GM21526 (cell line): ENCODE measurements at regions not wholly inside any gene's neighbourhood (a gene's known extent, or its start where the extent isn't known, plus 50 kb on each side); places are given as distances from the start of the nearest gene placed in this dataset.
"Not testable (repeated sequence)": the region's sequence is repeated elsewhere in the genome, so short reads cannot be mapped to it uniquely, and the experiment has no call there.

Experiments used
- ATAC-seq: cut with Tn5 transposase; IDR thresholded peaks from one replicate; pipeline ENCODE4 v1.9.1; 2021; ENCODE audit warnings: moderate library complexity; ENCODE audit not compliant: unreplicated experiment, low FRiP score

- ATAC-seq, result no peak
Observed at GRCh38 chr9:7489036-7489435, 310.5 kb downstream of the DMAC1 start.

- not testable (repeated sequence) for ATAC-seq
Observed at GRCh38 chr9:7484014-7484413, 315.6 kb downstream of the DMAC1 start.

DNA sequence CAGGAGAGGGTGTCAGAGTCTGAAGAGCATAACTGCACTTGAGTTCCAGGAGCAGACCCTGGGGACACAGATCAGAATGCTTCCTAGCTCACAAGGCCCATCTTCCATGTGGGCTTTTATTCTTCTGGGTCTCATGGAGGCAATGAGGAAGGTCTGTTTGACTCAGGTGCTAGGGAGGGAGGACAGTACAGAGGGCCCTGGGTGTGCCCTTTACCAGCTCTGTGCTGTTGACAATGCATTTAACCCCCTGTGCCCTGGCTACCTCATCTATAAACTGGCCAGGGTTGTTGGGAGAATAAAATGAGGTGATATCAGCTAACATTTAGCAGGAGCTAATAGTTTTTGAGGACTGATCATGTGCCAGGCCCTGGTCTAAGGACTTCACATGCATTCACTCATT, 318.0 kb downstream of the DMAC1 start:
- ATAC-seq, result no peak

DNA sequence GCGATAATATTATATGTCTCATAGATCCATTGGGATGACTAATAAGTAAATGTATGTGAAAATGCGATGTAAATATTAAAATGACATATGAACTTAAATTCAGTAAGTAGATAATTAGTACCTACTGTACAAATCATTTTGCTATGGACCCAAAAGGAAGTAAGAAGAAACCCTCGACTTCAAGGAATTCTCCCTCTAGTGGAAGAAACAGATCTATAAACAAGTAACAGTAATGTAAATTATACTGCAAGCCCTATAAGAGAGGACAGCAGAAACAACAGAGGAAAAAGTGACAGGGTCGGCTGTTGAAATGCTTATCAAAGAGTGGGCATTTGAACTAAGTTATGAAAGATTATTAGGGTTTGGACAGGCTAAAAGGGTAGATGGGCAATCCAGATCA, 320.3 kb downstream of the DMAC1 start:
- no peak for ATAC-seq

DNA sequence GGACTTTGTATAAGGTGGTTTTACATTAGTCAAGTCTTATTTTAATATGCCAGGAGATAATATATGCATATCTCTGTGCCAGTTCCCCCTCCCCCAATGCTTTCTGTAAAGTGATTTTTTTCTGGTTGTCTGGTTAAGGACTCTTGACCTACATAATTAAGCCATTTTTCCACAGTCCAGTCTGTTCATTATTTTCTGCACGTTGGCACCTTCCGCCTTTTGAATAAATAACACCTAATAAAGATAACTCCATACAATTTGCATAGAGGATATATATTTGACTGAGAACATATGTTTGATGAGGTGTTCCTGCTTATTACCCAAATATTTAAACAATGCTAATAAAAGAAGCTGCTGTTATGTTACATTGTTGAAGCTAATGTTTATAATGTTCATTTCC, 320.9 kb downstream of the DMAC1 start:
- no peak for ATAC-seq

DNA sequence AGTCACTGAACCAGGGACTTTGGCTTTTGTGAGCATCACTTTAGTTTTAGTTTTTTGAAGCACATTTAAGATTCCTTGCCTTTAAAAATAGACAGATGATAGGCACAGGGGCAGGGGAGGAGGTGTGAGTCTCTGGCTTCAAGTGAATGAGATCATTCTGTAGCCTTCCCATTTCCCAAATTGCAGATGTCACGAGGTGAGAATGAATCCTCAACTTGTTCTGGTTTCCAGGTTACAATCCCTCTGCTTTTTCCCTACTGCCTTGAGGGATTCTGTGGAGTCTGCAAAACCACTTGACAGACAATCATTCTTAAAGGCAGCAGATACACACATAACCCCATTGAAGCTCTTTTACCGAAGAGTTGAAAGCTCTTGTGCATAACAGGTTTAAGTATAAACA, 332.4 kb downstream of the DMAC1 start:
- no peak for ATAC-seq

DNA sequence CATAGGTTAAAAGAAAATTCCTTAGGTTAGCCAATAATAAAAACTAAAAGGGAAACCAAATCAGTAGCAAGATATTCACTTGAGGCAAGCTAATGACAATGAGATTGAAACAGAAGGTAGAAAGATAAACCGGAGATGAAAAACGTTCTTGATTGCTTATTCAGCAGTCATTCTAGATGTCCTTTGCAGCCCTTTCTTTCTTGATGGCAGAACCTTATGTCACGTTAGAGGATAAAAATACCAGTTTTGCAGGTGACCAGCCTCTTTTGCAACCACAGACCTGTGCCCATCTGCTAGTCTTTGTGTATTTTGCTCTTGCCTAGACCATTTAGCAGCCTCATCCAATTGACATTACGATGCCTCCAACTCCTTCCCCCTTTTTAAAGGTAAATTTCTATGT, 337.8 kb downstream of the DMAC1 start:
- no peak for ATAC-seq

DNA sequence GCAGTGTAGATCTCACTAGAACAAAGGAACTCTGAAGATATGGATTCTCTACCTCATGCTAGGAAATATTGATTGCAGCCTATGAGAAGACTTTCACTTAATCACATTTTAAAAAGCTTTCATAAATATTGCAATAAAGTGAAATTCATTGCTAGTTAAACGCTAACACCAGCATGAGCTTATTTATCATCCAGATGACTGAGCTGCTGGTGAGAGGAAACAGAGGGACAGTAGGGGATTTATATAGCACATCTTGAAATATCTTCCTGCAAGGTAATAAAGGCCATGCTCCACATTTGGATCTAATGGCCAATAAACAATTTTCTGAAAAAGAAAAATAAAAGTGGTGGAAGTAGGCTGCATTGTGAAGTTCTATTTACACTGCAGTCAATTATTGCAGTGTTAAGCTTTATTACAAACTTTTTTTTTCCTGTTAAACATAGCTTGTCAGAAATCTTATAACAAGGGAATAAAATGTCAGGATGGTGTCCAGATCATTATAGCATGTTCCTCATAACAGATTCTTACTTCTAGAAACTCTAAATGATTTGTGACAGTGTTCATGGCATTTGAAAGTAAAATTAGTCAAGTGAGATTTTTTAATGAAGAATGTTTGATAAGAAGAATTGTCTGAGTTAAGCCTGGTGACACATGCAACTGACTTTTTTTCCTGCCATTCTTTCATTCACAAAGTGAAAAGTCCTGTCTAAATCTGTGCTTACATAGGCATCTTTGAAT, 342.6 kb downstream of the DMAC1 start:
- ATAC-seq, result no peak

DNA sequence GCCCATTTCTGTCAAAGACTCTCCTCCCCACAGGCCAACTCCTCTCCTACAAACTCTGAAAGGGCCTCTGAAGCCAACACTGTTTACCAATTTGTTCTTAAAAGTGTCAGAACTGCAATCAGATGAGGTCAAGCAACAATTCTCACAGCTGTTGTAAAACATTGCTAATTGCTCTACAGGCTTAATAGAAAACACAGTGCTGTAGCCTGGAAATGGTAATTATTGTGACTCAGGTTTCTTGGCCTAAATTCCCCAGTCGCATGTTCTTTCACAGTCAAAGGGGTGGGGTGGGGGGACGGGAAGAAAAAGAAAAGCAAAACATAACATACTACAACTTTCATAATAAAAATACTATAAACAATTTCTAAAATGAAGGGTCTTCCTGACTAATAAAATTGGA, 343.2 kb downstream of the DMAC1 start:
- no peak for ATAC-seq

DNA sequence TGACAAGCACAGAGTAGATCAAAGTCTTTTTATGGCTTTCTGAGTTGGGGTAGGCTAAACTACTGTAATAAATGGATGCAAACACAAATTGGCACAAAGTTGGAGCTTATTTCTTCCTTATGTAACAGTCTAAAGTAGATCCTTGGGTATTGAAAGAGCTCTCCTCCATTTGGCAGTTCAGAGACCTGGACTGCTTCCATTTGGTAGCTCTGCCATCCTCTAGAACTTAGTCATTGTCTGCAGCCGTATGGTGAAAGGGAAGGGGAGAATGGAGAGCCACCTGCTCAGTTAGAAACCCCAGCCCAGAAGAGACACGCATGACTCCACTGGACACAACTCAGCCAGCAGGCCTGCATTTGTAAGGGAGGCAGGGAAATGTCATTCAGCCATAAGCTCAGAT, 345.0 kb downstream of the DMAC1 start:
- no peak for ATAC-seq

- ATAC-seq, result no peak
Observed at GRCh38 chr9:7452378-7452777, 347.2 kb downstream of the DMAC1 start.

- ATAC-seq, result no peak
Observed at GRCh38 chr9:7451062-7451461, 348.5 kb downstream of the DMAC1 start.

DNA sequence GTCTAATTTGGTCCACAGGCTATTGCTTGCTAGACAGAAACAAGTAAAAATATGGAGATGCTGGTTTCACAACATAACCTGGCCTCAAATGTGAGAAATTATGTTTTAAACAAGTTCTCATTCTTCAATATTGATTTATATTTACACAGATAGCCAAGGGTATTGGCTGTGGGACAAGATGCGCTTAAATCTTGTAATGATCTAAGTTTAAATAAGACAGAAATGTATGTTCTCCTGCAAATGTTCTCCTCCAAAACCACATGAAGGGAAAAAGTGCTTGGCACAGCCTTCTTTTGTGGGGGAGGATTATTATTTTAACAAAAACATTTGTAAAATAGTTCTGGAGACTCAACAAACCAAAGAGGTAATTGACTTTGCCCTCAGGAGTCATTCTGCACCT, 356.0 kb downstream of the DMAC1 start:
- no peak for ATAC-seq

DNA sequence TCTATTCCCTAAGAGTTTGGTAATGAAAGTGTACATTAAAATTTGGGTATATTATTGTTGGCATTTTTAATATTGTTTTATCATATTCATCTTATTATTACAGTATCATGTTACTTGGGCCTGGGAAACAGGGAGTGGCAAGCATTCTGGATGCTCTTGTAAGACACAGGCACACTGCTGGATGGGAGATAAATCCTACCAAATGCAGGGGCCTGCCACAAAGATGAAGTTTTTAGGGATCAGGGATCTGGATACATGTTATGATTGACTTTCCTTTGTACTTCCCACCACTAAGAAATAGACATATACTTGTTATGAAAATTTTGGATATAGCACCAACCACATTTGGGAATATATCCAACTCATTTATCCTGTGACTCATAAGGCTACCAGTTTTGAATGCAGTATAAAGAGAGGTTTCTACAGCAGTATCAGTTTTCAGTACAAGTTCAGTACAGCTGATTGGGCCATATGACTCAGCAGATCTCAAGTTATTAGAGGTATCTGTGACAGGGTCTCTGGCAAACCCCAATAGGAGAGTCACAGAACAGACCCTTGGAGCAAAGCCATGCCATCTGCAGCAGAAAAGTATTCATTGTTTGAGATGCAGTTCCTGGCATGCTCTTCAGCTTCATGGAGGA, 360.1 kb downstream of the DMAC1 start:
- ATAC-seq, result no peak

GRCh38 chr9:7436754-7437153, 362.8 kb downstream of the DMAC1 start:
- no peak for ATAC-seq

DNA sequence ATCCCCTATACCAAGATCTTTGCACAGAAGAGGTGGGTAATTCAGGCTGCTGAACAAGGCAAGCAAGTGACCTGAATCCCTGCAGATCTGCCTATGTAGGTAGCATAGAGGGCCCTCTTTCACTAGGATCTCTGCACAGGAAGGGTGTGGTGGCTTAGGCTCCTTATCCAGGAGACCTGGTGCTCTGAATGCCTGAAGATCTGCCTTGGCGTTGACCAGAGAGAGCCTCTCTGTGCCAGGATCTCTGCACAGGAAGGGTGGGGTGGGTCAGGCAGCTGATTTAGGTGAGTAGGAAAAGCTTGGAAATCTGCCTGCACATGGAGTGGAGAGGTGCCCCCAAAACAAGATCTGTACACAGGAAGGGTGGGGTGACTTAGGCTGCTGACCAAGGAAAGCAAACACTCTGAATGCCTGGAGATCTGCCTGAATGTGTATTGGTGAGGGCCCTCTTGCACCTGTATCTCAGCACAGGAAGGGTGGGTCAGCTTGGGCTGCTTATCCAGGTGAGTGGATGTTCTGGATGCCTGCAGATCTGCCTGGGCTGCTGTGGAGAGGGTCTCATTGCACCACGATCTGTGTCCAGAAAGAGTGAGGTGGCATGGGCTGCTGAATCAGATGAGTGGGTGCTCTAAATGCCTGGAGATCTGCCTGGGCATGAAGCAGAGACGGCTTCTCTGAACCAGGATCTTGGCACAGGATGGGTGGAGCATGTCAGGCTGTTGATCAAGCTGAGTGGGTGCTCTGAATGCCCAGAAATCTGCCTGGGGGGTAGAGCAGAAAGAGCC, 365.9 kb downstream of the DMAC1 start:
- ATAC-seq, result no peak

DNA sequence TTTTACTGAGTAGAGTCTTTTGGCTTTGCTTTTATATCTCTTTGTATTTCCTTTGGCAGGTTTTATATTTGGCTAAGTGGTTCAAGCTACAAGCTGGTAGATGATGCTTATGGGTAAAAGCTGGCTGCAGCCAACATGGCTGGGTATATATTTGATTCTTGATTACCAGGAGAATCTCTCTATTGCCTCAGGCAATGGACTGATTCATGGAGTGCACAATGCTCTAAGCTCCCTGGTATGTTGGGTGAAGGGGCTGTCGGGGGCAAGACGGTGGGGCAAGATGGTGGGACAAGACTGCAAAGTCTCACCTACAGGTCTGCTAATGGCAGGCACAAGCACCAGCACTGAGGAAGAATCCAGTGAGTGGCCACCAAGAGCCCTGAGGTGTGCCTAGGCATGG, 366.6 kb downstream of the DMAC1 start:
- ATAC-seq, result no peak

GRCh38 chr9:7417397-7417796, 382.2 kb downstream of the DMAC1 start:
- not testable (repeated sequence) for ATAC-seq

- ATAC-seq, result no peak
Observed at GRCh38 chr9:7415836-7416235, 383.7 kb downstream of the DMAC1 start.

- ATAC-seq, result no peak
Observed at GRCh38 chr9:7408845-7409244, 390.7 kb downstream of the DMAC1 start.

DNA sequence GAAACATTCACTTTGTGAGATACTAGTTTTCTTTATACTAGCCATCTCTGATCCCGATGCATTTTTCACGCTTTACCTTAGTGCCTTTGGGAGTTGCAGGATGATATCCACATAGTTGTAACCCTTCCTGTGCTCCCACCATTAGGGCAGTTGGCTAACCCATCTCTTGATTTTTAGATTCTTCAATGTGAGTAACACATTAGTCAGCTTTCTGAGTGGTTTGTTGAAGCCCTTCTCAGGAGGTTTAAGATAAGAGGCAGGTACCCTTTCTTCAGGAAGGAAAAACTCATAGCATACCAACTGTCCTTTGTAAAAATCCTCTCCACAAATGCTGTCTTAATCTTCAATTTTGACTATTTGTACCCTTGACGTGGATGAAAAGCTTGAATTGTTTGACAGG, 392.3 kb downstream of the DMAC1 start:
- ATAC-seq, result no peak
